ENCODE measurements at regions not wholly inside any gene's neighbourhood (a gene's known extent, or its start where the extent isn't known, plus 50 kb on each side); places are given as distances from the start of the nearest gene placed in this dataset.

- no peak for ATAC-seq
- Histone ChIP-seq H3K9me3 (no peaks in the 10 kb centered on the region), H3K4me3 (no peak overlapping the region), H3K4me1 (no peaks in the 10 kb centered on the region), H3K36me3 (no peaks in the 10 kb centered on the region), H3K27me3 (no peaks in the 10 kb centered on the region), H3K27ac (no peak overlapping the region)
- WGBS, 2 donors (ENCODE audit: low coverage in 1 of 2), result 61 to 73% methylated on average over 2 of the region's 2 CpGs
- TF ChIP-seq EP300 (IDR thresholded peaks at IDR 0.05), result no peak
Measured at GRCh38 chr18:73880387-73880786, 267.2 kb downstream of the FBXO15 start.

- Histone ChIP-seq H3K9me3 (no peaks in the 10 kb centered on the region), H3K4me3 (no peak overlapping the region), H3K27me3 (no peaks in the 10 kb centered on the region), H3K4me1 (no peaks in the 10 kb centered on the region), H3K36me3 (no peaks in the 10 kb centered on the region), H3K27ac (no peak overlapping the region)
- TF ChIP-seq EP300 (IDR thresholded peaks at IDR 0.05) (no peak), POLR2A (IDR thresholded peaks at IDR 0.05) (no peak), POLR2AphosphoS5 (IDR thresholded peaks at IDR 0.05) (no peak), CTCF (IDR thresholded peaks at IDR 0.05) (no peak)
- ATAC-seq, result no peak
- WGBS, 2 donors (ENCODE audit: low coverage in 1 of 2), result 43 to 59% methylated on average over 2 of the region's 2 CpGs
Measured at GRCh38 chr18:73879766-73880165, 267.9 kb downstream of the FBXO15 start.

- ATAC-seq, result no peak
- no peak overlapping the region for H3K27ac ChIP-seq
- WGBS, 2 donors (ENCODE audit: low coverage in 1 of 2), result 42 to 67% methylated on average over 1 of the region's 1 CpG
Measured at GRCh38 chr18:73879328-73879727, 268.3 kb downstream of the FBXO15 start.

GRCh38 chr18:73869182-73869581 is 278.5 kb downstream of the FBXO15 start:
- Histone ChIP-seq H3K4me1 (no peaks in the 10 kb centered on the region), H3K9me3 (no peaks in the 10 kb centered on the region), H3K27ac (no peak overlapping the region), H3K36me3 (no peaks in the 10 kb centered on the region), H3K27me3 (peaks cover 15% of the 10 kb centered on the region), H3K4me3 (no peak overlapping the region)
- no peak for ATAC-seq
- no peak for TF ChIP-seq EP300 (IDR thresholded peaks at IDR 0.05)
- no peak for TF ChIP-seq POLR2AphosphoS5 (IDR thresholded peaks at IDR 0.05)
- TF ChIP-seq CTCF (IDR thresholded peaks at IDR 0.05), result no peak
- TF ChIP-seq POLR2A (IDR thresholded peaks at IDR 0.05), result no peak
- WGBS, 2 donors (ENCODE audit: low coverage in 1 of 2), result 75 to 79% methylated on average over 3 of the region's 3 CpGs

More at GRCh38 chr18:73879328-73879727, 268.3 kb downstream of the FBXO15 start:
- TF ChIP-seq POLR2A (IDR thresholded peaks at IDR 0.05) (no peak), POLR2AphosphoS5 (IDR thresholded peaks at IDR 0.05) (no peak), CTCF (IDR thresholded peaks at IDR 0.05) (no peak)
- Histone ChIP-seq H3K9me3 (no peaks in the 10 kb centered on the region), H3K4me3 (no peak overlapping the region), H3K4me1 (no peaks in the 10 kb centered on the region), H3K36me3 (no peaks in the 10 kb centered on the region), H3K27me3 (no peaks in the 10 kb centered on the region)

GRCh38 chr18:73861771-73862170 is 285.9 kb downstream of the FBXO15 start:
- H3K36me3 ChIP-seq, result no peaks in the 10 kb centered on the region
- H3K4me3 ChIP-seq, result no peak overlapping the region
- WGBS, 2 donors (ENCODE audit: low coverage in 1 of 2), result 61 to 72% methylated on average over 5 to 6 of the region's 6 CpGs
- H3K27me3 ChIP-seq, result peaks cover 15% of the 10 kb centered on the region
- TF ChIP-seq POLR2A (IDR thresholded peaks at IDR 0.05) (no peak), EP300 (IDR thresholded peaks at IDR 0.05) (no peak), CTCF (IDR thresholded peaks at IDR 0.05) (no peak), POLR2AphosphoS5 (IDR thresholded peaks at IDR 0.05) (no peak)
- no peak overlapping the region for H3K27ac ChIP-seq
- ATAC-seq, result no peak
- no peaks in the 10 kb centered on the region for H3K4me1 ChIP-seq
- H3K9me3 ChIP-seq, result no peaks in the 10 kb centered on the region

Data from gastroesophageal sphincter (tissue), 4 donors.